Colonic mucosa (tissue), 4 donors: ENCODE measurements at regions not wholly inside any gene's neighbourhood (a gene's known extent, or its start where the extent isn't known, plus 50 kb on each side); places are given as distances from the start of the nearest gene placed in this dataset.

Experiments used
- DNase-seq: peaks from one replicate; pipeline ENCODE4 v3.0.0-alpha.2; 2020
- H3K27ac ChIP-seq: fragments of 200-600 bp; one replicate; pipeline ENCODE4 v1.8.0; 2021
- H3K27me3 ChIP-seq: fragments of 200-600 bp; one replicate; pipeline ENCODE4 v1.8.0; 2021
- H3K36me3 ChIP-seq: fragments of 200-600 bp; one replicate; pipeline ENCODE4 v1.8.0; 2021
- H3K4me1 ChIP-seq: fragments of 200-600 bp; one replicate; pipeline ENCODE4 v1.8.0; 2021; ENCODE audit warnings: mild to moderate bottlenecking
- H3K4me3 ChIP-seq: fragments of 200-600 bp; one replicate; pipeline ENCODE4 v1.8.0; 2021
- H3K9ac ChIP-seq, 2 donors: one replicate each; pipeline ENCODE4 v1.7.0; 2013; ENCODE audit warnings: control low read depth in 2 of 2, low read depth in 2 of 2, low read length in 2 of 2
- H3K9me3 ChIP-seq: fragments of 200-600 bp; one replicate; pipeline ENCODE4 v1.8.0; 2021
- CTCF ChIP-seq: fragments of 200-600 bp; IDR thresholded peaks from one replicate; pipeline ENCODE4 v1.8.0; 2022; ENCODE audit warnings: antibody characterized with exemption, mild to moderate bottlenecking
- intact Hi-C: fragments of 100-400 bp; cut with DNase I; formaldehyde crosslinking; loops from one replicate; pipeline ENCODE4 v1.14.1; 2022
- donor health status: healthy.
- donor health status: DM: no; HTN: no; CAD: no.
- donor health status: DM: no; HTN: no; CAD: no.

DNA sequence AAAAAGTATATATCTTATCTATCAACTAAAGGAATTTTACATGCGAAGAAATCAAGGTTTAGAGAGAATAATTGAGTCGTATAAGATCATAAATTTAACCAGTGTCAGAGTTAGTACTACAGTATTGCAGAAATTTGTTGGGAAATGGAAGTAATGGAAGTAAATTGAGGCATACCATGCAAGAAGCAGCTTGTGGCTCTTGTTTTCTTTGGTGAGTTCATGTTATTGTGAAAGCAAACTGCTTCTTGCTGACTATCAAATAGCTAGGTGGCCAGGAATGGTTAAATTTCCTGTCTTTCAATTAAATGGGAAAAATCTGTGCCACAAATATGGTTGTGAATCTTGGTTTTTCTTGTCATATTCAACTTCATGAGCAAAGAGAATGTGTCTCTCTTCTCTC lies 652.7 kb downstream of the LMO4 start:
- Histone ChIP-seq H3K9ac (no peak overlapping the region), H3K4me1 (no peaks in the 10 kb centered on the region), H3K36me3 (no peaks in the 10 kb centered on the region), H3K4me3 (no peak overlapping the region), H3K27ac (no peak overlapping the region), H3K27me3 (no peaks in the 10 kb centered on the region), H3K9me3 (no peaks in the 10 kb centered on the region)
- no peak for TF ChIP-seq CTCF
- DNase-seq = no peak
- intact Hi-C loops = no loop called here

GRCh38 chr1:87981810-87982209 lies 653.1 kb downstream of the LMO4 start:
- Histone ChIP-seq H3K27ac (no peak overlapping the region), H3K9me3 (no peaks in the 10 kb centered on the region), H3K9ac (no peak overlapping the region), H3K27me3 (no peaks in the 10 kb centered on the region), H3K36me3 (no peaks in the 10 kb centered on the region), H3K4me1 (no peaks in the 10 kb centered on the region), H3K4me3 (no peak overlapping the region)
- TF ChIP-seq CTCF = no peak
- no peak for DNase-seq
- intact Hi-C loops = no loop called here

DNA sequence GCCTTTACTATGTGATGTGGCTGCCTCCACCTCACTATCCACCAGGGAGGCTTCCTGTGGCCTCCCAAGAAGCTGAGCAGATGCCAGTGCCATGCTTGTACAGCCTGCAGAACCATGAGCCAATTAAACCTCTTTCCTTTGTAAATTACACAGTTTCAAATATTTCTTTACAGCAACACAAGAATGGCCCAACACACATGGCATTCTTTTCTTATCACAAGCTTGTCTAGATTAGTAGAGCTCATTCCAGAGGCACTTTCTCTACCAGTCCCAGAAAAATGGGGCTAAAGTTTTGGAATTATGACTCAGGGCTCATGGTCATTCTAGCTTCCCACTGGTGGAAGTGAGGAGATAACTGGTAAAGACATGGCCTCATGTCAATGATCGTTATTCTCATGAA lies 655.2 kb downstream of the LMO4 start:
- H3K4me1 ChIP-seq = no peaks in the 10 kb centered on the region
- no peak for DNase-seq
- H3K36me3 ChIP-seq = no peaks in the 10 kb centered on the region
- no peak for TF ChIP-seq CTCF
- H3K4me3 ChIP-seq = no peak overlapping the region
- H3K9ac ChIP-seq = no peak overlapping the region
- intact Hi-C loops = no loop called here
- no peaks in the 10 kb centered on the region for H3K27me3 ChIP-seq
- no peak overlapping the region for H3K27ac ChIP-seq
- H3K9me3 ChIP-seq = no peaks in the 10 kb centered on the region

DNA sequence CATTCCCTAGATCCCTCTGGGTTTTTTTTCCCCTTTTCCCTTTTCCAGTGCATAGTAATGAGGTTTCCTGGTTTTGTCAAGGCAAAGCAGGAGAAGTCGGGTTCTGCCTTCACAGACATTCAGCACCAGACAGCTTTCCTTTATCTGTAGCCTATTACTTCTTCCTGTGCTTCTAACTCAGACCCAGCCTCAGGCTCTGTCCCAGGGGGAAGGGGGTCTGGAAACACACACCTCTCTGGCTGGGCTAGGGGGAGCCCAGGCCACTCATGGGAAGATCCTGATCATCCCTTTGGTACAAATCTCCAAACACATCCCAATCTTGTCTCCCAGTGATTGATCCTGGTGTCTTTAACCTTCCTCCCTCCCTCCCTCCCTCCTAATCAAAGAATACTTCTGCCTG lies 656.4 kb downstream of the LMO4 start:
- H3K9ac ChIP-seq = no peak overlapping the region
- H3K9me3 ChIP-seq = no peaks in the 10 kb centered on the region
- no peaks in the 10 kb centered on the region for H3K4me1 ChIP-seq
- no peak overlapping the region for H3K27ac ChIP-seq
- no peaks in the 10 kb centered on the region for H3K27me3 ChIP-seq
- no peaks in the 10 kb centered on the region for H3K36me3 ChIP-seq
- no peak overlapping the region for H3K4me3 ChIP-seq
- DNase-seq = no peak
- no peak for TF ChIP-seq CTCF
- intact Hi-C loops = no loop called here

DNA sequence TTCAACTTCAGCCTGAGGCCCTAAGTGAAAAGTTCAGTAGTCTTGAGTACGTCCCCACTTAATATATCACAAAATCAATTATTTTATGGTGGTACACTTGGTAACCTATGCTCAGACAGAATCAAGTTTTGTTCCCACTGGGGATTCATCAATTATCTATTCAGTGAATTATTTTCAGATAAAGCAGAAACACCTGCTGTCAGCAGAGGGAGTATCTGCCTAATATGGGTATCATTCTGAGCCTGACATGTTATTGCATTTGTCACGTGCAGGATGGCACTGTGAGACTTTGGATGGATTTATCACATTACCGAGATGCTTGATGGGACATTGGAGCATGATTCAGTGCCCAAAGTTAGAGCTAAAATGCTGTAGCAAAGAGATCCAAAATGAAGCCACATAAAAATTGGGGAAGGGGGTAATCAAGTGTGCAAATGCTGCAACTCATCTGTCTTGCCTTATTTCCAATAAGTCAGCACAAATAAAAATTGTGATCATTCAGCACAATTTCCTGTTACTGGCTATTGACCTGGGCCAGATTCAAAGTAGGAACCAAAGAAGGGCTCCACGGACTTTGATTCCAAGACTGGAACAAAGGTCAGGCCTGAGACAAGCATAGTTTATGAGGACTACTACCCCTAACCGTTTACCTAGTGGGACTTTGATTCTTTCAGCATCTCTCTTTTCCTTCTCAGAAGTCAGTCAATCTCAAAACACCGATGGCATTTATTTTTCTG lies 657.6 kb downstream of the LMO4 start:
- no peak overlapping the region for H3K27ac ChIP-seq
- no peak overlapping the region for H3K4me3 ChIP-seq
- no peaks in the 10 kb centered on the region for H3K9me3 ChIP-seq
- H3K36me3 ChIP-seq = no peaks in the 10 kb centered on the region
- H3K4me1 ChIP-seq = no peaks in the 10 kb centered on the region
- no peaks in the 10 kb centered on the region for H3K27me3 ChIP-seq
- H3K9ac ChIP-seq = no peak overlapping the region
- intact Hi-C loops = no loop called here
- TF ChIP-seq CTCF = no peak
- DNase-seq = no peak
